ENCODE measurements at regions not wholly inside any gene's neighbourhood (a gene's known extent, or its start where the extent isn't known, plus 50 kb on each side); places are given as distances from the start of the nearest gene placed in this dataset.

GRCh38 chr14:87600240-87600639, 392.7 kb downstream of the GALC start:
- Histone ChIP-seq H3K79me2 (ENCODE audit: low read depth) (no peaks in the 10 kb centered on the region), H3K27me3 (no peaks in the 10 kb centered on the region), H3K9ac (no peak overlapping the region), H3K27ac (no peak overlapping the region), H3K4me2 (no peak overlapping the region), H2AFZ (replicated peaks) (no peak overlapping the region), H3K9me3 (ENCODE audit: low read depth) (no peaks in the 10 kb centered on the region), H3K4me3 (no peak overlapping the region), H4K20me1 (ENCODE audit: low read depth) (no peaks in the 10 kb centered on the region), H3F3A (ENCODE audit: low read depth) (no peaks in the 10 kb centered on the region), H3K36me3 (no peaks in the 10 kb centered on the region), H3K4me1 (no peaks in the 10 kb centered on the region)
- no peaks in the 10 kb centered on the region for H3K27me3 Mint-ChIP-seq (ENCODE audit: insufficient read depth, low read depth)
- no peaks in the 10 kb centered on the region for H3K36me3 Mint-ChIP-seq
- peaks cover 6% of the 10 kb centered on the region for H3K9me3 Mint-ChIP-seq
- no peak overlapping the region for H3K27ac Mint-ChIP-seq
- no peak overlapping the region for H3K4me3 Mint-ChIP-seq
- TF ChIP-seq EZH2 (IDR thresholded peaks at IDR 0.05) (no peak), CTCF (IDR thresholded peaks at IDR 0.05) (no peak), EZH2phosphoT487 (IDR thresholded peaks at IDR 0.05) (no peak)
- no peak for DNase-seq (ENCODE audit: low spot score)
- no peaks in the 10 kb centered on the region for H3K4me1 Mint-ChIP-seq

GRCh38 chr14:87581298-87581697, 411.7 kb downstream of the GALC start:
- H3K36me3 ChIP-seq = no peaks in the 10 kb centered on the region
- H3F3A ChIP-seq (ENCODE audit: low read depth) = no peaks in the 10 kb centered on the region
- H3K4me1 Mint-ChIP-seq = peaks cover 6% of the 10 kb centered on the region
- TF ChIP-seq EZH2phosphoT487 (IDR thresholded peaks at IDR 0.05) (no peak), EZH2 (IDR thresholded peaks at IDR 0.05) (no peak), CTCF (IDR thresholded peaks at IDR 0.05) (no peak)
- H3K4me3 Mint-ChIP-seq = no peak overlapping the region
- H3K27ac ChIP-seq = no peak overlapping the region
- no peak overlapping the region for H2AFZ ChIP-seq (replicated peaks)
- no peaks in the 10 kb centered on the region for H3K4me1 ChIP-seq
- H3K36me3 Mint-ChIP-seq = no peaks in the 10 kb centered on the region
- H3K9ac ChIP-seq = no peak overlapping the region
- no peaks in the 10 kb centered on the region for H3K79me2 ChIP-seq (ENCODE audit: low read depth)
- no peak overlapping the region for H3K4me2 ChIP-seq
- DNase-seq (ENCODE audit: low spot score) = no peak
- no peak overlapping the region for H3K4me3 ChIP-seq
- H4K20me1 ChIP-seq (ENCODE audit: low read depth) = no peaks in the 10 kb centered on the region
- H3K9me3 ChIP-seq (ENCODE audit: low read depth) = no peaks in the 10 kb centered on the region
- H3K27me3 Mint-ChIP-seq (ENCODE audit: insufficient read depth, low read depth) = peaks cover 5% of the 10 kb centered on the region
- H3K9me3 Mint-ChIP-seq = no peaks in the 10 kb centered on the region
- H3K27me3 ChIP-seq = no peaks in the 10 kb centered on the region
- H3K27ac Mint-ChIP-seq = no peak overlapping the region

- Histone ChIP-seq H3K4me1 (no peaks in the 10 kb centered on the region), H3K36me3 (no peaks in the 10 kb centered on the region), H4K20me1 (ENCODE audit: low read depth) (no peaks in the 10 kb centered on the region), H3K9ac (no peak overlapping the region), H2AFZ (replicated peaks) (no peak overlapping the region), H3K79me2 (ENCODE audit: low read depth) (no peaks in the 10 kb centered on the region), H3F3A (ENCODE audit: low read depth) (no peaks in the 10 kb centered on the region), H3K27me3 (no peaks in the 10 kb centered on the region), H3K9me3 (ENCODE audit: low read depth) (no peaks in the 10 kb centered on the region), H3K27ac (no peak overlapping the region), H3K4me3 (no peak overlapping the region), H3K4me2 (no peak overlapping the region)
- Mint-ChIP-seq H3K36me3 (no peaks in the 10 kb centered on the region), H3K4me3 (no peak overlapping the region), H3K4me1 (peaks cover 6% of the 10 kb centered on the region), H3K27me3 (ENCODE audit: insufficient read depth, low read depth) (peaks cover 2% of the 10 kb centered on the region), H3K9me3 (no peaks in the 10 kb centered on the region), H3K27ac (no peak overlapping the region)
- no peak for TF ChIP-seq EZH2 (IDR thresholded peaks at IDR 0.05)
- no peak for TF ChIP-seq EZH2phosphoT487 (IDR thresholded peaks at IDR 0.05)
- TF ChIP-seq CTCF (IDR thresholded peaks at IDR 0.05) = no peak
- DNase-seq (ENCODE audit: low spot score) = no peak
Measured at GRCh38 chr14:87579036-87579435, 413.9 kb downstream of the GALC start.

- H3K4me3 Mint-ChIP-seq = no peak overlapping the region
Measured at GRCh38 chr14:87575378-87575777, 417.6 kb downstream of the GALC start.

More at GRCh38 chr14:87575378-87575777, 417.6 kb downstream of the GALC start:
- peaks cover 6% of the 10 kb centered on the region for H3K4me1 Mint-ChIP-seq
- no peaks in the 10 kb centered on the region for H3K36me3 Mint-ChIP-seq
- Histone ChIP-seq H4K20me1 (ENCODE audit: low read depth) (no peaks in the 10 kb centered on the region), H3K4me3 (no peak overlapping the region), H3K27ac (no peak overlapping the region), H3K79me2 (ENCODE audit: low read depth) (no peaks in the 10 kb centered on the region), H3K9ac (no peak overlapping the region), H3K4me1 (no peaks in the 10 kb centered on the region), H3K36me3 (no peaks in the 10 kb centered on the region), H3K9me3 (ENCODE audit: low read depth) (no peaks in the 10 kb centered on the region), H2AFZ (replicated peaks) (no peak overlapping the region), H3K27me3 (no peaks in the 10 kb centered on the region), H3F3A (ENCODE audit: low read depth) (no peaks in the 10 kb centered on the region), H3K4me2 (no peak overlapping the region)
- peaks cover 2% of the 10 kb centered on the region for H3K27me3 Mint-ChIP-seq (ENCODE audit: insufficient read depth, low read depth)
- no peak for DNase-seq (ENCODE audit: low spot score)
- H3K9me3 Mint-ChIP-seq = no peaks in the 10 kb centered on the region
- TF ChIP-seq CTCF (IDR thresholded peaks at IDR 0.05) = no peak
- no peak for TF ChIP-seq EZH2 (IDR thresholded peaks at IDR 0.05)
- TF ChIP-seq EZH2phosphoT487 (IDR thresholded peaks at IDR 0.05) = no peak
- no peak overlapping the region for H3K27ac Mint-ChIP-seq

Measured in neural progenitor cell (in vitro differentiated cells).